HEK293T (cell line): ENCODE measurements at regions not wholly inside any gene's neighbourhood (a gene's known extent, or its start where the extent isn't known, plus 50 kb on each side); places are given as distances from the start of the nearest gene placed in this dataset.

Experiments
- CTCF ChIA-PET: fragments of 350-600 bp; formaldehyde crosslinking; extraction: SDS; loops from one replicate; lab custom pipeline; 2021; ENCODE audit warnings: antibody characterized with exemption, inconsistent platforms; lab: Yijun Ruan, JAX
- POLR2A ChIA-PET: fragments of 350-600 bp; formaldehyde crosslinking; extraction: SDS; loops from one replicate; lab custom pipeline; 2020; ENCODE audit warnings: antibody characterized with exemption, inconsistent platforms; lab: Yijun Ruan, JAX
- DNase-seq: peaks from one replicate; pipeline ENCODE4 v3.0.0; 2012; ENCODE audit warnings: mixed read lengths; ENCODE audit errors: extremely low spot score
- ARNT ChIP-seq: fragments of 450-650 bp; IDR thresholded peaks from 2 replicates; pipeline ENCODE4 v1.6.1; 2017; ENCODE audit warnings: mild to moderate bottlenecking
- BHLHE40 ChIP-seq: fragments of 450-650 bp; IDR thresholded peaks from 2 replicates; pipeline ENCODE4 v1.6.1; 2016; ENCODE audit warnings: mild to moderate bottlenecking, moderate library complexity, borderline replicate concordance
- CTBP1 ChIP-seq: fragments of 450-650 bp; IDR thresholded peaks from 2 replicates; pipeline ENCODE4 v1.6.1; 2016; ENCODE audit warnings: borderline replicate concordance
- ELF4 ChIP-seq: fragments of 450-650 bp; IDR thresholded peaks from 2 replicates; pipeline ENCODE4 v1.6.1; 2017; ENCODE audit warnings: antibody characterized with exemption
- FOXA1 ChIP-seq: fragments of 450-650 bp; IDR thresholded peaks from 2 replicates; pipeline ENCODE4 v1.6.1; 2016; ENCODE audit warnings: mild to moderate bottlenecking
- FOXK2 ChIP-seq: fragments of 450-650 bp; IDR thresholded peaks from 2 replicates; pipeline ENCODE4 v1.6.1; 2016; ENCODE audit warnings: mild to moderate bottlenecking
- FOXM1 ChIP-seq: fragments of 450-650 bp; IDR thresholded peaks from 2 replicates; pipeline ENCODE4 v1.6.1; 2017; ENCODE audit warnings: mild to moderate bottlenecking, borderline replicate concordance
- HDGF ChIP-seq: fragments of 450-650 bp; IDR thresholded peaks from 2 replicates; pipeline ENCODE4 v1.6.1; 2017; ENCODE audit warnings: antibody characterized with exemption, borderline replicate concordance
- L3MBTL2 ChIP-seq: fragments of 450-650 bp; conservative IDR thresholded peaks from 2 replicates; pipeline ENCODE4 v1.6.1; 2016; ENCODE audit warnings: mild to moderate bottlenecking
- LEF1 ChIP-seq: fragments of 450-650 bp; IDR thresholded peaks from 2 replicates; pipeline ENCODE4 v1.6.1; 2017; ENCODE audit warnings: mild to moderate bottlenecking, borderline replicate concordance
- NFRKB ChIP-seq: fragments of 450-650 bp; IDR thresholded peaks from 2 replicates; pipeline ENCODE4 v1.6.1; 2016; ENCODE audit warnings: mild to moderate bottlenecking, moderate library complexity
- PKNOX1 ChIP-seq: fragments of 450-650 bp; IDR thresholded peaks from 2 replicates; pipeline ENCODE4 v1.6.1; 2016
- SP1 ChIP-seq: fragments of 450-650 bp; IDR thresholded peaks from 2 replicates; pipeline ENCODE4 v1.6.1; 2017
- SUZ12 ChIP-seq: fragments of 450-650 bp; IDR thresholded peaks from 2 replicates; pipeline ENCODE4 v1.6.1; 2016; ENCODE audit warnings: mild to moderate bottlenecking
- TARDBP ChIP-seq: fragments of 450-650 bp; IDR thresholded peaks from 2 replicates; pipeline ENCODE4 v1.6.1; 2016
- ZNF384 ChIP-seq: fragments of 450-650 bp; IDR thresholded peaks from 2 replicates; pipeline ENCODE4 v1.6.1; 2016

- ChIA-PET POLR2A (no interaction called here), CTCF (no interaction called here)
- TF ChIP-seq HDGF (no peak), FOXA1 (no peak), SP1 (no peak), PKNOX1 (no peak), BHLHE40 (no peak), LEF1 (no peak), FOXM1 (no peak), L3MBTL2 (no peak), ELF4 (no peak), NFRKB (no peak)
- no peak for DNase-seq
Measured at GRCh38 chr21:35268817-35269216, 219.7 kb upstream of the RUNX1 start.

GRCh38 chr21:35268261-35268660, 219.2 kb upstream of the RUNX1 start:
- ChIA-PET POLR2A (no interaction called here), CTCF (no interaction called here)
- DNase-seq: no peak
- TF ChIP-seq FOXK2 (no peak), ELF4 (no peak), FOXA1 (no peak)

GRCh38 chr21:35266546-35266945, 217.4 kb upstream of the RUNX1 start:
- DNase-seq: no peak
- ChIA-PET POLR2A (no interaction called here), CTCF (no interaction called here)
- TF ChIP-seq PKNOX1 (no peak), L3MBTL2 (no peak), FOXM1 (no peak), FOXK2 (no peak), ELF4 (no peak), ZNF384 (no peak), BHLHE40 (no peak), CTBP1 (no peak)

- TF ChIP-seq L3MBTL2: no peak
- no peak for TF ChIP-seq CTBP1
- TF ChIP-seq FOXM1: no peak
- TF ChIP-seq NFRKB: no peak
- no peak for TF ChIP-seq PKNOX1
- no peak for TF ChIP-seq SP1
- TF ChIP-seq ARNT: no peak
- no peak for TF ChIP-seq FOXK2
- TF ChIP-seq LEF1: no peak
- no peak for TF ChIP-seq ELF4
- TF ChIP-seq TARDBP: no peak
- TF ChIP-seq SUZ12: no peak
- TF ChIP-seq HDGF: no peak
- TF ChIP-seq ZNF384: no peak
- no peak for TF ChIP-seq FOXA1
- no peak for TF ChIP-seq BHLHE40
- ChIA-PET CTCF (no interaction called here), POLR2A (no interaction called here)
- no peak for DNase-seq
Measured at GRCh38 chr21:35265170-35265877, 216.2 kb upstream of the RUNX1 start.

GRCh38 chr21:35259457-35259856, 210.4 kb upstream of the RUNX1 start:
- CTCF ChIA-PET: no interaction called here
- TF ChIP-seq ARNT (no peak), SUZ12 (no peak), CTBP1 (no peak), FOXA1 (no peak), PKNOX1 (no peak), FOXM1 (no peak), SP1 (no peak), BHLHE40 (no peak), HDGF (no peak), NFRKB (no peak)
- POLR2A ChIA-PET: no interaction called here
- no peak for DNase-seq

GRCh38 chr21:35258521-35258920, 209.4 kb upstream of the RUNX1 start:
- POLR2A ChIA-PET: no interaction called here
- TF ChIP-seq FOXK2: no peak
- no peak for TF ChIP-seq FOXA1
- TF ChIP-seq PKNOX1: no peak
- no peak for TF ChIP-seq ZNF384
- no peak for TF ChIP-seq ELF4
- no peak for TF ChIP-seq HDGF
- CTCF ChIA-PET: no interaction called here
- no peak for DNase-seq
